ENCODE measurements at regions not wholly inside any gene's neighbourhood (a gene's known extent, or its start where the extent isn't known, plus 50 kb on each side); places are given as distances from the start of the nearest gene placed in this dataset.
"Not testable (repeated sequence)": the region's sequence is repeated elsewhere in the genome, so short reads cannot be mapped to it uniquely, and the experiment has no call there.

DNA sequence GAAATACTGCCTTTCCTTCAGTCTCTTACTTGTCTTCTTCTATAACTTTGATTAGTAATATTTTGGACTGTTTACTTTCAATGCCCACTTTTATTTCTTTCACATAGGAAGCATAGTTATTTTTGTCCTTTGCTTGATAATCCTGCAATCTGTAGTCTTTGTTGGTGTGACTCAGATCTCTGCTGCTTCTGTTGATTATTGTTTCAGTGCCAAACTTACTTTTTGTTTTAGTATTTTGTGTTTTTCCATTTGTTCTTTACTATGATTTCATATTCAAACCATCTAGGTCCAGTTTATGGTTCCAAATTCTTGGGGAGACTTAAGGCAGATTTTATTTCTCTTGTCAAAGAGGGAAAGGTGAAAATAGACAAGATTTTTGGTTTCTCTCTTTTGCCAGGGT is 399.9 kb downstream of the HLX start:
- no peak for DNase-seq (ENCODE audit: low read depth, low spot score)
- Histone ChIP-seq H3K27ac (ENCODE audit: low read depth, low read length) (no peak overlapping the region), H3K9me3 (ENCODE audit: control insufficient read depth, insufficient read depth, low read length) (no peaks in the 10 kb centered on the region), H3K4me3 (ENCODE audit: low read depth, low read length) (no peak overlapping the region), H3K27me3 (ENCODE audit: control insufficient read depth, insufficient read depth, low read length) (no peaks in the 10 kb centered on the region)
- TF ChIP-seq, protein P1, sequence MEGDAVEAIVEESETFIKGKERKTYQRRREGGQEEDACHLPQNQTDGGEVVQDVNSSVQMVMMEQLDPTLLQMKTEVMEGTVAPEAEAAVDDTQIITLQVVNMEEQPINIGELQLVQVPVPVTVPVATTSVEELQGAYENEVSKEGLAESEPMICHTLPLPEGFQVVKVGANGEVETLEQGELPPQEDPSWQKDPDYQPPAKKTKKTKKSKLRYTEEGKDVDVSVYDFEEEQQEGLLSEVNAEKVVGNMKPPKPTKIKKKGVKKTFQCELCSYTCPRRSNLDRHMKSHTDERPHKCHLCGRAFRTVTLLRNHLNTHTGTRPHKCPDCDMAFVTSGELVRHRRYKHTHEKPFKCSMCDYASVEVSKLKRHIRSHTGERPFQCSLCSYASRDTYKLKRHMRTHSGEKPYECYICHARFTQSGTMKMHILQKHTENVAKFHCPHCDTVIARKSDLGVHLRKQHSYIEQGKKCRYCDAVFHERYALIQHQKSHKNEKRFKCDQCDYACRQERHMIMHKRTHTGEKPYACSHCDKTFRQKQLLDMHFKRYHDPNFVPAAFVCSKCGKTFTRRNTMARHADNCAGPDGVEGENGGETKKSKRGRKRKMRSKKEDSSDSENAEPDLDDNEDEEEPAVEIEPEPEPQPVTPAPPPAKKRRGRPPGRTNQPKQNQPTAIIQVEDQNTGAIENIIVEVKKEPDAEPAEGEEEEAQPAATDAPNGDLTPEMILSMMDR (IDR thresholded peaks at IDR 0.05; ENCODE audit: low read depth, low read length): no peak
- CTCF ChIA-PET: no interaction called here
- POLR2A ChIA-PET: no interaction called here

DNA sequence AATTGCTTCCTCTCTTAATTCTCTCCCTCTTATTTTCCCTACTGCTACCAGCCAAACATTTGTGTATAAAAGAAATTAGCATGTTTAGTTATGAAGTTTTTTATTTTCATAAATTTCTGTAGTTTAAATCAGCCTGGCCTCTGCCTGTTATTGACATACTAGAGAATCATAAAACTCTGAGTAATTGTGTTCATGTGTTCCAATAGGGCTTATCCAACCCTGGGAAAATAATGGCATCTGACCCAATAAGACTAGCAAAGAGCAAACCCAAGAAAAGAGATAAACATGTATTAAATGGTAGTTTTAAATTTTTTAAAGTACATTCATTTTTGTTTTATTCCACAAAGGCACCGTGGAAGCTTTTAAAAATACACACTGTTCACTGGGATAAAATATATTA is 404.3 kb downstream of the HLX start:
- ChIA-PET CTCF (interaction anchor here (2.0 kb wide), 1 partner anchor 20 kb away, joined by 5 read pairs; no protein-coding TSS in a partner anchor), POLR2A (interaction anchor here (1.5 kb wide), 1 partner anchor 10 kb away, joined by 6 read pairs; no protein-coding TSS in a partner anchor)
- Histone ChIP-seq H3K4me3 (ENCODE audit: low read depth, low read length) (no peak overlapping the region), H3K9me3 (ENCODE audit: control insufficient read depth, insufficient read depth, low read length) (no peaks in the 10 kb centered on the region), H3K27me3 (ENCODE audit: control insufficient read depth, insufficient read depth, low read length) (no peaks in the 10 kb centered on the region), H3K27ac (ENCODE audit: low read depth, low read length) (no peak overlapping the region)
- no peak for DNase-seq (ENCODE audit: low read depth, low spot score)
- TF ChIP-seq, protein P1 (IDR thresholded peaks at IDR 0.05; ENCODE audit: low read depth, low read length): no peak

DNA sequence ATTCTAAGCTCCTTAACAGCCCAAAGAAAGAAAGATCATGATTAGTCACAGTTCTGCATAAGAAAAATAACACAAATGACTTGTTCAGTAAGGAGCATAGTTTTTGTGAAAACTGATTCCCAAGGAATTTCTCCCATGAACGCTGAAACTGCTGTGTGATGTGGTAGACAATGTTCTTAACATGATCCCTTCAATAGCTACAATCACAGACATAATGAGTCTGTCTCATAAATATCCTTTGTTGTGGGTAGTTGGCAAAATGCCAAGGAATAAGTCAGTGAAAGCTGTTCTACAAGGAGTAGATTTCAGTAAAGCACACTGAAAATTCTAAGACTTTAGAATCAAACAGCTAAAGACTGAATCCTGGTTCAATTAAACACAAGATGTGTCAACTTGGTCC is 404.8 kb downstream of the HLX start:
- TF ChIP-seq, protein P1 (IDR thresholded peaks at IDR 0.05; ENCODE audit: low read depth, low read length): no peak
- Histone ChIP-seq H3K27me3 (ENCODE audit: control insufficient read depth, insufficient read depth, low read length) (no peaks in the 10 kb centered on the region), H3K27ac (ENCODE audit: low read depth, low read length) (no peak overlapping the region), H3K9me3 (ENCODE audit: control insufficient read depth, insufficient read depth, low read length) (no peaks in the 10 kb centered on the region), H3K4me3 (ENCODE audit: low read depth, low read length) (no peak overlapping the region)
- ChIA-PET CTCF (interaction anchor here (2.0 kb wide), 1 partner anchor 20 kb away, joined by 5 read pairs; no protein-coding TSS in a partner anchor), POLR2A (interaction anchor here (1.5 kb wide), 1 partner anchor 10 kb away, joined by 6 read pairs; no protein-coding TSS in a partner anchor)
- peak; percentile 58 for DNase-seq (ENCODE audit: low read depth, low spot score)

DNA sequence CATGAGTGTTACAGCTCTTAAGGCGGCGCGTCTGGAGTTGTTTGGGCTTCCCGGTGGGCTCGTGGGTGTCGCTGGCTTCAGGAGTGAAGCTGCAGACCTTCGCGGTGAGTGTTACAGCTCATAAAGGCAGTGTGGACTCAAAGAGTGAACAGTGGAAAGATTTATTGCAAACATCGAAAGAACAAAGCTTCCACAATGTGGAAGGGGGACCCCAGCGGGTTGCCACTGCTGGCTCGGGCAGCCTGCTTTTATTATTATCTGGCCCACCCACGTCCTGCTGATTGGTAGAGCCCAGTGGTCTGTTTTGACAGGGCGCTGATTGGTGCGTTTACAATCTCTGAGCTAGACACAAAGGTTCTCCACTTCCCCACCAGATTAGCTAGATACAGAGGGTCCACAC is 405.7 kb downstream of the HLX start:
- not testable (repeated sequence) for H3K27me3 ChIP-seq (ENCODE audit: control insufficient read depth, insufficient read depth, low read length); H3K4me3 ChIP-seq (ENCODE audit: low read depth, low read length); H3K27ac ChIP-seq (ENCODE audit: low read depth, low read length); DNase-seq (ENCODE audit: low read depth, low spot score); H3K9me3 ChIP-seq (ENCODE audit: control insufficient read depth, insufficient read depth, low read length)
- ChIA-PET POLR2A (interaction anchor here (1.5 kb wide), 1 partner anchor 11 kb away, joined by 6 read pairs; no protein-coding TSS in a partner anchor), CTCF (interaction anchor here (2.0 kb wide), 1 partner anchor 21 kb away, joined by 5 read pairs; no protein-coding TSS in a partner anchor)

DNA sequence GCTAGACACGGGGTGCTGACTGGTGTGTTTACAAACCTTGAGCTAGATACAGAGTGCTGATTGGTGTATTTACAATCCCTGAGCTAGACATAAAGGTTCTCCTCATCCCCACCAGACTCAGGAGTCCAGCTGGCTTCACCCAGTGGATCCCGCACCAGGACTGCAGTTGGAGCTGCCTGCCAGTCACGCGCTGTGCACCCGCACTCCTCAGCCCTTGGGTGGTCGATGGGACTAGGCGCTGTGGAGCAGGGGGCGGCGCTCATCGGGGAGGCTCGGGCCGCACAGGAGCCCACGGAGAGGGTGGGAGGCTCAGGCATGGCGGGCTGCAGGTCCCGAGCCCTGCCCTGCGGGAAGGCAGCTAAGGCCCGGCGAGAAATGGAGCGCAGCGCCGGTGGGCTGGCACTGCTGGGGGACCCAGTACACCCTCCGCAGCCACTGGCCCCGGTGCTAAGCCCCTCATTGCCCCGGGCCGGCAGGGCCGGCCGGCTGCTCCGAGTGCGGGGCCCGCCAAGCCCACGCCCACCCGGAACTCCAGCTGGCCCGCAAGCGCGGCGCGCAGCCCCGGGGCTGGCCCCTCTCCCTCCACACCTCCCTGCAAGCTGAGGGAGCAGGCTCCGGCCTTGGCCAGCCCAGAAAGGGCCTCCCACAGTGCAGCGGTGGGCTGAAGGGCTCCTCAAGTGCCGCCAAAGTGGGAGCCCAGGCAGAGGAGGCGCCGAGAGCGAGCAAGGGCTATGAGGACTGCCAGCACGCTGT is 406.4 kb downstream of the HLX start:
- POLR2A ChIA-PET: not testable (repeated sequence)

DNA sequence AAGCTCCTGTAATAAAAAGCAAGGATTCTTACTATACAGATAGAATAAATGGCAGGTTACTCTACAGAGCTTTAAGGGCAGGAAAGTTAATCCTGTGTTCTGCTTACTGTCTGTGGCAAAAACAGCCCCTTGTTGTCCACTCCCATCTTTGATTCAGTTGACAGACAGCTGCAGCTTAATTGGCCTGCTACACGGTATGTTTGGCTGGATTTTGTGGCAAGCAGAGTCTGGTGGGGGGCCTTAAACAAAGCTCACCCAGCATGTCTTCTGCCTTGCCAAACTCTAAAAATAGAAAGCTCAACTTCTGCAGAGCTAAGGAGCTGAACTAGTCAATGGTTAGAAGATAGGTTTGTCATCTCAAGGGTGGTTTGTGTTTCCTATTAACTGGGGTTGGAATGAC is 407.2 kb downstream of the HLX start:
- TF ChIP-seq, protein P1 (IDR thresholded peaks at IDR 0.05; ENCODE audit: low read depth, low read length): no peak
- DNase-seq (ENCODE audit: low read depth, low spot score): no peak
- Histone ChIP-seq H3K9me3 (ENCODE audit: control insufficient read depth, insufficient read depth, low read length) (no peaks in the 10 kb centered on the region), H3K27ac (ENCODE audit: low read depth, low read length) (no peak overlapping the region), H3K4me3 (ENCODE audit: low read depth, low read length) (no peak overlapping the region), H3K27me3 (ENCODE audit: control insufficient read depth, insufficient read depth, low read length) (no peaks in the 10 kb centered on the region)
- CTCF ChIA-PET: interaction anchor here (1.1 kb wide), 1 partner anchor 510 kb away, joined by 3 read pairs; no protein-coding TSS in a partner anchor
- POLR2A ChIA-PET: no interaction called here

More for the DNA sequence above, 406.4 kb downstream of the HLX start:
- H3K27ac ChIP-seq (ENCODE audit: low read depth, low read length); H3K9me3 ChIP-seq (ENCODE audit: control insufficient read depth, insufficient read depth, low read length); DNase-seq (ENCODE audit: low read depth, low spot score); H3K4me3 ChIP-seq (ENCODE audit: low read depth, low read length); H3K27me3 ChIP-seq (ENCODE audit: control insufficient read depth, insufficient read depth, low read length): not testable (repeated sequence)
- CTCF ChIA-PET: interaction anchor here (2.0 kb wide), 1 partner anchor 22 kb away, joined by 5 read pairs; no protein-coding TSS in a partner anchor

All from AG04450 (cell line).